GM12878 (cell line): ENCODE measurements at regions not wholly inside any gene's neighbourhood (a gene's known extent, or its start where the extent isn't known, plus 50 kb on each side); places are given as distances from the start of the nearest gene placed in this dataset.

Experiments used
- ATAC-seq: fragments of 200-7000 bp; cut with Tn5 transposase; 3 replicates; pipeline ENCODE4 v1.9.1; 2020; ENCODE audit warnings: mild to moderate bottlenecking, moderate library complexity
- BruUV-seq: library from RNA; stranded (reverse); fragments of 400-500 nt; replicated peaks from 2 replicates; lab custom pipeline; 2021; lab: Mats Ljungman, UMichigan
- CTCF ChIA-PET: fragments of 300-600 bp; sonication (Branson Sonifier 250); formaldehyde crosslinking; extraction: SDS; loops from one replicate; lab custom pipeline; 2021; ENCODE audit warnings: inconsistent platforms; lab: Yijun Ruan, JAX
- POLR2A ChIA-PET: fragments of 350-600 bp; formaldehyde crosslinking; extraction: SDS; loops from one replicate; lab custom pipeline; 2021; ENCODE audit warnings: inconsistent platforms; lab: Charles Lee
- RAD21 ChIA-PET: fragments of 300-600 bp; sonication (Branson Sonifier 250); formaldehyde crosslinking; loops from one replicate; lab custom pipeline; 2023; ENCODE audit warnings: antibody characterized with exemption; ENCODE audit not compliant: unreplicated experiment; lab: Charles Lee
- SMC1A ChIA-PET: fragments of 300-600 bp; sonication (Branson Sonifier 250); formaldehyde crosslinking; loops from one replicate; lab custom pipeline; 2023; ENCODE audit not compliant: unreplicated experiment, uncharacterized antibody; lab: Charles Lee
- DNase-seq: peaks from one replicate; pipeline ENCODE4 v3.0.0-alpha.2; 2011; ENCODE audit warnings: low read depth, low spot score
- FAIRE-seq: peaks from 3 replicates; lab custom pipeline; 2011; peaks lifted over from hg19 to GRCh38; lab: Jason Lieb, UNC
- H2AFZ ChIP-seq: 2 replicates; pipeline ENCODE4 v1.6.0; 2011; ENCODE audit warnings: low read depth, low read length, control low read depth; ENCODE audit not compliant: control insufficient read depth
- H3K27ac ChIP-seq: 2 replicates; pipeline ENCODE4 v1.5.1; 2011; ENCODE audit warnings: control low read depth; ENCODE audit not compliant: control insufficient read depth, insufficient read depth
- H3K27me3 ChIP-seq, 2 experiments: replicated peaks in 1 of 2; 2 replicates each; pipeline versions ENCODE4 v1.6.0 to v1.6.1; 2011; ENCODE audit warnings: low read length in 1 of 2; ENCODE audit not compliant: control insufficient read depth in 2 of 2, insufficient read depth in 2 of 2
- H3K36me3 ChIP-seq, 2 experiments: 2 replicates each; pipeline ENCODE4 v1.5.1; 2011; ENCODE audit warnings: low read length in 1 of 2; ENCODE audit not compliant: control insufficient read depth in 2 of 2, insufficient read depth in 2 of 2
- H3K4me1 ChIP-seq: 2 replicates; pipeline ENCODE4 v1.6.1; 2011; ENCODE audit warnings: mild to moderate bottlenecking, low read length, moderate library complexity, mixed read lengths; ENCODE audit not compliant: control insufficient read depth, insufficient read depth
- H3K4me2 ChIP-seq: 2 replicates; pipeline ENCODE4 v1.6.0; 2011; ENCODE audit warnings: control low read depth; ENCODE audit not compliant: control insufficient read depth, insufficient read depth
- H3K4me3 ChIP-seq: fragments of 200-600 bp; sonication (generic); 2 replicates; pipeline ENCODE4 v1.5.1; 2016
- H3K79me2 ChIP-seq: 2 replicates; pipeline ENCODE4 v1.6.0; 2011; ENCODE audit warnings: low read length; ENCODE audit not compliant: control insufficient read depth, insufficient read depth
- H3K9ac ChIP-seq: 2 replicates; pipeline ENCODE4 v1.8.0; 2011; ENCODE audit warnings: low read length, control low read depth, mixed read lengths; ENCODE audit not compliant: control insufficient read depth, insufficient read depth
- H3K9me3 ChIP-seq: replicated peaks from 3 replicates; pipeline ENCODE4 v1.5.1; 2011; ENCODE audit warnings: mild to moderate bottlenecking, low read length; ENCODE audit not compliant: control insufficient read depth, insufficient read depth
- H4K20me1 ChIP-seq: 2 replicates; pipeline ENCODE4 v1.6.0; 2011; ENCODE audit not compliant: control insufficient read depth, insufficient read depth
- ATF7 ChIP-seq: fragments of 450-650 bp; IDR thresholded peaks from 2 replicates; pipeline ENCODE4 v1.6.1; 2016; ENCODE audit warnings: low read depth, mild to moderate bottlenecking
- BCL3 ChIP-seq: IDR thresholded peaks from 2 replicates; pipeline ENCODE4 v1.6.1; 2011; ENCODE audit warnings: borderline replicate concordance, low read depth, mild to moderate bottlenecking, moderate library complexity, low read length; ENCODE audit not compliant: insufficient read depth, poor library complexity, severe bottlenecking
- CEBPB ChIP-seq, 2 experiments: fragments of 150-350 bp in 1 of 2; IDR thresholded peaks; 2 replicates each; pipeline ENCODE4 v1.6.1; 2012 to 2014; ENCODE audit warnings: low read depth in 2 of 2, low read length in 2 of 2, borderline replicate concordance in 1 of 2, inconsistent platforms in 1 of 2
- FOXK2 ChIP-seq: fragments of 450-650 bp; IDR thresholded peaks from 2 replicates; pipeline ENCODE4 v1.6.1; 2017; ENCODE audit warnings: mild to moderate bottlenecking, moderate library complexity
- PKNOX1 ChIP-seq: fragments of 450-650 bp; IDR thresholded peaks from 2 replicates; pipeline ENCODE4 v1.6.1; 2016; ENCODE audit warnings: mild to moderate bottlenecking
- POLR2AphosphoS2 ChIP-seq: IDR thresholded peaks from 2 replicates; pipeline ENCODE4 v1.6.1; 2011; ENCODE audit warnings: low read depth, mild to moderate bottlenecking, low read length, improper control_type of control experiment, moderate library complexity
- SKIL ChIP-seq: fragments of 450-650 bp; IDR thresholded peaks from 2 replicates; pipeline ENCODE4 v1.6.1; 2017; ENCODE audit warnings: mild to moderate bottlenecking, low read depth, inconsistent platforms; ENCODE audit not compliant: poor library complexity, severe bottlenecking
- SPI1 ChIP-seq: IDR thresholded peaks from 2 replicates; pipeline ENCODE4 v1.6.1; 2011; ENCODE audit warnings: low read depth, mild to moderate bottlenecking, low read length, moderate library complexity, borderline replicate concordance; ENCODE audit not compliant: insufficient read depth
- USF1 ChIP-seq: IDR thresholded peaks from 2 replicates; pipeline ENCODE4 v1.6.1; 2011; ENCODE audit warnings: borderline replicate concordance, low read depth, mild to moderate bottlenecking, moderate library complexity, mixed read lengths, low read length; ENCODE audit not compliant: insufficient read depth; ENCODE audit errors: extremely low read length
- ZNF622 ChIP-seq: fragments of 450-650 bp; IDR thresholded peaks from 2 replicates; pipeline ENCODE4 v1.6.1; 2017; ENCODE audit warnings: mild to moderate bottlenecking, inconsistent platforms
- WGBS: methylation state at CpG from one replicate; pipeline ENCODE4 v1.1.6; 2016; ENCODE audit warnings: low lambda C conversion rate; ENCODE audit not compliant: insufficient replicate concordance, insufficient coverage; ENCODE audit errors: missing lambda C conversion rate; 5-methylcytosine and 5-hydroxymethylcytosine counted together
- in situ Hi-C: fragments of 300-500 bp; cut with MboI; formaldehyde crosslinking; loops from 9 replicates; pipeline ENCODE4 v1.14.3; 2018; ENCODE audit warnings: mixed read lengths
- intact Hi-C: fragments of 100-400 bp; cut with micrococcal nuclease; formaldehyde crosslinking; loops from one replicate; pipeline ENCODE4 v1.14.2; 2022; ENCODE audit not compliant: unreplicated experiment

GRCh38 chr6:157732007-157732406, 91.0 kb upstream of the SNX9 start:
- ChIA-PET SMC1A (interaction anchor here (0.7 kb wide), 1 partner anchor 392 kb away, joined by 3 read pairs; no protein-coding TSS in a partner anchor), POLR2A (no interaction called here), RAD21 (no interaction called here), CTCF (no interaction called here)
- WGBS: 0% methylated on average over 2 of the region's 2 CpGs
- no TSS peak for BruUV-seq
- ATAC-seq: no peak
- intact Hi-C loops: no loop called here
- Histone ChIP-seq H3K36me3 (no peaks in the 10 kb centered on the region), H2AFZ (no peak overlapping the region), H4K20me1 (no peaks in the 10 kb centered on the region), H3K4me1 (no peaks in the 10 kb centered on the region), H3K79me2 (no peaks in the 10 kb centered on the region), H3K9ac (no peak overlapping the region), H3K4me3 (no peak overlapping the region), H3K27me3 (peaks cover 1 to 2% of the 10 kb centered on the region in 2 experiments; a peak in 2 of 4 replicates), H3K4me2 (no peak overlapping the region), H3K9me3 (no peaks in the 10 kb centered on the region), H3K27ac (no peak overlapping the region)
- TF ChIP-seq USF1: no peak
- FAIRE-seq: no peak
- in situ Hi-C loops: no loop called here
- no peak for DNase-seq

GRCh38 chr6:157732416-157733161, 90.5 kb upstream of the SNX9 start:
- DNase-seq (no peak), ATAC-seq (no peak), FAIRE-seq (no peak)
- H3K4me1 ChIP-seq: no peaks in the 10 kb centered on the region
- no peaks in the 10 kb centered on the region for H3K79me2 ChIP-seq
- peaks cover 1 to 2% of the 10 kb centered on the region in 2 experiments; a peak in 2 of 4 replicates for H3K27me3 ChIP-seq
- H3K36me3 ChIP-seq: no peaks in the 10 kb centered on the region
- BruUV-seq: no TSS peak
- 47% methylated on average over 8 of the region's 8 CpGs for WGBS
- no peak overlapping the region for H3K4me2 ChIP-seq
- POLR2A ChIA-PET: no interaction called here
- RAD21 ChIA-PET: no interaction called here
- no peak overlapping the region for H2AFZ ChIP-seq
- H3K9ac ChIP-seq: no peak overlapping the region
- SMC1A ChIA-PET: interaction anchor here (0.7 kb wide), 1 partner anchor 391 kb away, joined by 3 read pairs; no protein-coding TSS in a partner anchor
- in situ Hi-C loops (no loop called here), intact Hi-C loops (no loop called here)
- no peaks in the 10 kb centered on the region for H4K20me1 ChIP-seq
- CTCF ChIA-PET: no interaction called here
- no peak overlapping the region for H3K4me3 ChIP-seq
- no peaks in the 10 kb centered on the region for H3K9me3 ChIP-seq
- H3K27ac ChIP-seq: no peak overlapping the region
- no peak for TF ChIP-seq SPI1
- no peak for TF ChIP-seq ATF7
- no peak for TF ChIP-seq PKNOX1
- no peak for TF ChIP-seq ZNF622
- TF ChIP-seq SKIL: no peak
- no peak for TF ChIP-seq BCL3
- no peak for TF ChIP-seq CEBPB (IDR thresholded peaks at IDR 0.05; ENCODE audit: borderline replicate concordance in 1 of 2, low read depth in 2 of 2, low read length in 2 of 2)
- TF ChIP-seq FOXK2: no peak
- no peak for TF ChIP-seq POLR2AphosphoS2
